ENCODE measurements at regions not wholly inside any gene's neighbourhood (a gene's known extent, or its start where the extent isn't known, plus 50 kb on each side); places are given as distances from the start of the nearest gene placed in this dataset.
"Not testable (repeated sequence)": the region's sequence is repeated elsewhere in the genome, so short reads cannot be mapped to it uniquely, and the experiment has no call there.

DNA sequence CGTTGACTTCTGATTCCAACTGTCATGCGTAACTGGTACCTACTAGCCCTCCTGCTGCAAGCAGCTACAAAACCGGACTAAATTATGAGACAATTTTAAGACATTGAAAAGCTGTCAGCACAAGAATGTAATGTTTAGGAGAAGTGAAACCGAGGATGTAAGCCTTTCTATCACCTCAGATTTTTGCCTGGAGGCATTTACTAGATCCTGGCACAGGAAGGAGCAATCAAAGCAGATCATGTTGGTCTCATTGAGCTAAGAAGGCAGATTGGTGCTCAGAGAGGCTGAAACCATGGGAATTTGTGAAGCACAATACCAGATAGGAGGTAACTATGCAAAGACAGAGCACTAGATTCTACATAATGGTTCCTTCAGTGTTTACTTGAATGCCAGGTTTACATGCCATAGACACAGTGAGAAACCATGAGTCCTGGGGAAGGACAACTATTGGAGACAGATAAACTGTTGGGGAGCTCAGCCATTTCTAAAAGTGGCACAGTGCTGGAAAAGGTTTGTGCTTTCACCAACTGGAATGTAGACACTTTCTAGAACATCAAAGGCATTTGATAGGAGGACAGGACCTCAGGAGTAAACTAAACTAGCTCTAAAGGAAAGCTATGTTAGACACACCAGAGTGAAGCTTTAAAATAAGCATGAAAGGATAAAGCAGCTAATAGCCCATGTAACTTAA is 179.4 kb downstream of the LYPLAL1 start:
- DNase-seq (ENCODE audit: low read depth), result no peak

- DNase-seq (ENCODE audit: low read depth), result no peak
Observed at GRCh38 chr1:219350172-219350931, 176.7 kb downstream of the LYPLAL1 start.

GRCh38 chr1:219347921-219348391 is 174.3 kb downstream of the LYPLAL1 start:
- DNase-seq (ENCODE audit: low read depth), result no peak

DNA sequence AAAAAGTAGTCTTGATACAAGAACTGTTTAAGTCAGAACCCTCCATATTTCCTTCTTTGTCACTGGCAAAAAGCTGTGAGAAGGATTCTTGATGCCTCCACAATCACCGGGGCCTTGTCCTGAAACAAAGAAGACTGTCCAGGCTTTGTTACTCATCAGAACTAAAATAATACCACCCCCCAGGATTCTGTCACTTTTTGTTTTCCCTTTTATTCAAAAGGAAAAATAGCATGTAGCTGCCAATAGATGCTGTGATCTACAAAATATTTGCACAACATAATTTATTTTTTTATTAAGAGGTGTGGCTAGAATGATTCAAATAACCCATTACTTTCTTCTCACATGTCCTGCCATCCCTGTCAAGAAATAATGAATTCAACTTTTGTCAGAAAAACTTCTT is 173.7 kb downstream of the LYPLAL1 start:
- no peak for DNase-seq (ENCODE audit: low read depth)

GRCh38 chr1:219345953-219346352 is 172.3 kb downstream of the LYPLAL1 start:
- no peak for DNase-seq (ENCODE audit: low read depth)

DNA sequence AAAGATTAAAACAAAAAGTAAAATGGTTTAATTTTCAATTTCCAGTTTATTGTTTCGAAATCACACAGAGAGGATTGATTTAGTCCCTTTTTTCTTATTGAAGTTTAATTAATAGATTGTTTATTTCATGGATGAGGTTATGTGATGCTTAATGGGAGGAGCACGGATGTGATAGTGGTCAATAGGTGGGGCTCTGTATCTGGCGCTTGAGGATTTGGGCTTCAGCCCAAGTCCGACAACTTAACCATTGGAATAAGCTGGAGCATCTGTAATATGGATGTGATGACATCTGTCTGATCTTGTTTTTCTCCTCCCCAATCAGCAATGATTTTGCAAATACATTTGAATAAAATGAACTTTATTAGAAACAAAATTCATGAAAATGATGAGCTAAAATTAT is 169.2 kb downstream of the LYPLAL1 start:
- DNase-seq (ENCODE audit: low read depth), result no peak

DNA sequence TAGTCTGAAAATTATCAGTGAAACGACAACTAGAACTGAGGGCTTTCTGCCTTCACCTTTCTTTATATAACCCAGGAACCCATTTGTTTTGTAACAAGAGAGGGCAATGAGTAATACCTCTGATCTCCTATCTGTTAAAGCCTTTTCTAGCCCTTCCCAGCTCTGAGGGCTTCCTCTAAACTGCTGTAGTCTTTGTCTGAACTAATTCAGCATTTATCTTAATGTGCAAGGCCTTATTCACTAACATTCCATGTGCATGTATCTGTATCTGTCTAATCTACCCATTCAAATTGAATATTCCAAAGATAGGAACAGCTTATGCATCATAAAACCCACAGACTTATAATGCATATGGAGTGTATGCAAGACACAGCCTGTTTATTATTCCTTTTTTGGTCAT is 167.1 kb downstream of the LYPLAL1 start:
- no peak for DNase-seq (ENCODE audit: low read depth)

- no peak for DNase-seq (ENCODE audit: low read depth)
Observed at GRCh38 chr1:219339466-219339865, 165.8 kb downstream of the LYPLAL1 start.

DNA sequence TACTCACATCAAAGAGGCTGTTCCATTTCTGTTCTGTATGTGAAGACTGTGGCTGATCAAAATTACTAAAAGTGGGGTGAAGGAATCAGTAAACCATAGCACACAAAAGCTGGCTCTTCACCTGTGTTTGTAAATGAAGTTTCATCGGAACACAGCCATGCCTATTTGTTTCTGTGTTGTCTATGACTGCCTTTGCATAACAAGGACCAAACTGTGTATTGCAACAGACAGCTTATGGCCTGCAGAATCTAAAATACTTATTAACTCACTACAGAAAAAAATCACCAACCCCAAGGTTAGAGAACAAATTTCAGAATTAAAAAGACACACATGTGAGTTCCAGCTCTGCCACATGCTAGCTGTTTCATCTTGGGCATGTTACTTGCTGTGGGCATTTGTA is 163.9 kb downstream of the LYPLAL1 start:
- DNase-seq (ENCODE audit: low read depth), result no peak

GRCh38 chr1:219333626-219334025 is 159.9 kb downstream of the LYPLAL1 start:
- no peak for DNase-seq (ENCODE audit: low read depth)

GRCh38 chr1:219331424-219331823 is 157.7 kb downstream of the LYPLAL1 start:
- DNase-seq (ENCODE audit: low read depth), result no peak

DNA sequence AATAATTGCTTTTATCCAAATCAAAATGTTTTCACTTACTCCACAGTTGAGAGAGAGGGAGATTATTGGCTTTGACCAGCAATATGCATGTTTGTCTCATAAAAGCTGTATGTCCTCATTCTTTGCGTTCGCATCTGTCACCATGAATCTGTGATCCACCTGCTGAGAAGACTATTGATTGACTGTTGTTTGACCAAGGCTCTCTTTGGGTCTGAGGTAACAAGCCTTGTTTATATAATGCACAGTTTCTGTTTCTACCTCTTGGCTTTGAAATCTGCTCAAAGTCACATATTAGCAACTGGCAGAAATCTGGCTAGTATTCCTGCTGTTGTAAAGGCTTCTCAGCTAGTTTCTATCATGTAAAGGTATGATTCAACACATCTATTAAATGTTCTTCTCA is 157.0 kb downstream of the LYPLAL1 start:
- DNase-seq (ENCODE audit: low read depth), result no peak

- no peak for DNase-seq (ENCODE audit: low read depth)
Observed at GRCh38 chr1:219330001-219330400, 156.3 kb downstream of the LYPLAL1 start.

GRCh38 chr1:219329578-219329977 is 155.9 kb downstream of the LYPLAL1 start:
- no peak for DNase-seq (ENCODE audit: low read depth)

- no peak for DNase-seq (ENCODE audit: low read depth)
Observed at GRCh38 chr1:219326843-219327242, 153.2 kb downstream of the LYPLAL1 start.

DNA sequence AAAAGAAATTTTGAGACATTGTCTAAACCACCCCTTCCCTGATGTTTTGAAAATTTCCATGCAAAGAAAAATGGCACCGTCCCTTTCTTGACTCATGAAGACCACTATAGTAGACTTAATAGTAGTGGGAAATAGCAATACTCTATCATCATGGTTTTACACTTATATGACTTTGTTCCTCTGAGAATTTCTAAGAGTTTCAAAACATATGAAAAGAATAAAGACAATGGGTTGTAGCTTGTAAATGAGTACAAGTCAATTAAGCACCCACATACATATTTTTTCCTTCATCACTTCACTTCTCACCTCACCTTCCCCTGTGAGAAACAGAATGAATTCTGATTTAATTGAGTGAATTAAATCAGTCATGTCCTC is 151.7 kb downstream of the LYPLAL1 start:
- no peak for DNase-seq (ENCODE audit: low read depth)

- no peak for DNase-seq (ENCODE audit: low read depth)
Observed at GRCh38 chr1:219324629-219325367, 151.1 kb downstream of the LYPLAL1 start.

- no peak for DNase-seq (ENCODE audit: low read depth)
Observed at GRCh38 chr1:219324171-219324570, 150.5 kb downstream of the LYPLAL1 start.

DNA sequence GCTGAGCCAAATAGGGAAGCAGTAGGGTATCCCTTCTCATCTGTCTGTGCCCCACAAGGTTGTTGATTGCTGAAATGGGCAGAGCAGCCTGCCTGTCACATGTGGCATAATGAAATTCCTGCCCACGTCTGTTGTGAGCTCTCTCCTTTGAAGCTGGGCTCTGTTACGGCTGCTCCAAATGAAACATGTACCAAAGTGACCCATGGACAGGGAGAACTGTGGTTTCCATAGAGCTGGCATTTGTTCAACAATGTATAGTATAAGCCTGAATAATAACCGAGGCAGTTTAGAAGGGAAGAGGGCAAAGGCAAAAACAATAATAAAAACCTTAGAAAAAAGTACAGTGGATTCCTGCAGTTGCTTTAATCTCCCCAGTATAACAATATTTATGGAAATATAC is 149.7 kb downstream of the LYPLAL1 start:
- no peak for DNase-seq (ENCODE audit: low read depth)

- DNase-seq (ENCODE audit: low read depth), result no peak
Observed at GRCh38 chr1:219322766-219323165, 149.1 kb downstream of the LYPLAL1 start.

GRCh38 chr1:219320563-219320962 is 146.9 kb downstream of the LYPLAL1 start:
- not testable (repeated sequence) for DNase-seq (ENCODE audit: low read depth)

- no peak for DNase-seq (ENCODE audit: low read depth)
Observed at GRCh38 chr1:219318826-219319225, 145.1 kb downstream of the LYPLAL1 start.

- DNase-seq (ENCODE audit: low read depth), result no peak
Observed at GRCh38 chr1:219317762-219318353, 144.2 kb downstream of the LYPLAL1 start.

Measured in stimulated activated CD4-positive, alpha-beta T cell treated with anti-CD3 and anti-CD28 coated beads, Interleukin-2, amount 100 ng/mL, for 4 hours (primary cell).